Heart left ventricle (tissue), 16 donors: ENCODE measurements at regions not wholly inside any gene's neighbourhood (a gene's known extent, or its start where the extent isn't known, plus 50 kb on each side); places are given as distances from the start of the nearest gene placed in this dataset.

Experiments used
- ATAC-seq, 4 donors: fragments of 200-7000 bp; cut with Tn5 transposase; one replicate each; pipeline ENCODE4 v1.9.1; 2020 to 2022; ENCODE audit warnings: moderate library complexity in 4 of 4, mild to moderate bottlenecking in 3 of 4, moderate number of reproducible peaks in 1 of 4
- DNase-seq, 5 donors: peaks; one replicate each; pipeline ENCODE4 v3.0.0-alpha.2; 2020
- H3K27ac ChIP-seq, 12 donors: fragments of 200-600 bp; sonication (generic) in 4 of 12; one replicate each; pipeline versions ENCODE4 v1.5.0 to v1.8.0; 2016 to 2022; ENCODE audit warnings: mild to moderate bottlenecking in 2 of 12
- H3K27me3 ChIP-seq, 9 donors: fragments of 200-600 bp; sonication (generic) in 2 of 9; one replicate each; pipeline versions ENCODE4 v1.5.1 to v1.8.0; 2016 to 2022; ENCODE audit warnings: mild to moderate bottlenecking in 3 of 9
- H3K36me3 ChIP-seq, 9 donors: fragments of 200-600 bp; sonication (generic) in 2 of 9; one replicate each; pipeline versions ENCODE4 v1.5.0 to v1.8.0; 2018 to 2022; ENCODE audit warnings: mild to moderate bottlenecking in 2 of 9
- H3K4me1 ChIP-seq, 12 donors: fragments of 200-600 bp; sonication (generic) in 4 of 12; one replicate each; pipeline versions ENCODE4 v1.5.0 to v1.8.0; 2016 to 2022; ENCODE audit warnings: mild to moderate bottlenecking in 3 of 12
- H3K4me3 ChIP-seq, 12 donors: fragments of 200-600 bp; sonication (generic) in 4 of 12; one replicate each; pipeline versions ENCODE4 v1.5.0 to v1.8.0; 2017 to 2022; ENCODE audit warnings: mild to moderate bottlenecking in 9 of 12, moderate library complexity in 4 of 12
- H3K9me3 ChIP-seq, 12 donors: fragments of 200-600 bp; sonication (generic) in 4 of 12; one replicate each; pipeline versions ENCODE4 v1.5.0 to v1.8.0; 2016 to 2022; ENCODE audit warnings: mild to moderate bottlenecking in 1 of 12
- POLR2A ChIP-seq, 2 donors: fragments of 450-650 bp; IDR thresholded peaks; one replicate each; pipeline ENCODE4 v1.6.1; 2017; ENCODE audit warnings: antibody characterized with exemption in 2 of 2, mild to moderate bottlenecking in 2 of 2, moderate library complexity in 2 of 2
- WGBS, 4 donors: extraction: QIAGEN DNeasy Blood & Tissue Kit in 2 of 4; methylation state at CpG; one replicate each; pipeline versions ENCODE4 v1.1.5 to v1.1.7; 2013 to 2018; 5-methylcytosine and 5-hydroxymethylcytosine counted together
- intact Hi-C, 10 donors: fragments of 100-400 bp; cut with DNase I; formaldehyde crosslinking; loops; one replicate each; pipeline versions ENCODE4 v1.11.1 to v1.14.2; 2022
- TF ChIP-seq, protein P1 (sequence below), 12 donors: fragments of 200-600 bp; sonication (generic) in 4 of 12; IDR thresholded peaks; one replicate each; pipeline versions ENCODE4 v1.5.0 to v1.8.0; 2018 to 2022; ENCODE audit warnings: antibody characterized with exemption in 12 of 12, mild to moderate bottlenecking in 5 of 12
- donor health status: ischemic (EF 13 %, LVEDD 7.1; RV severe dilation, severe dysfunction).
- donor health status: healthy with polysubstance abuse.
- donor health status: DM: no; HTN: yes; CAD: no.
- donor health status: DM: no; HTN: no; CAD: no.
- donor health status: ischemic (EF 25% LVEDD 6.9; RV normal size, moderate dysfunction).
- donor health status: ischemic (EF 25% LVEDD 5.7; RV mildly dilated, moderate dysfunction).
- donor health status: healthy.
- donor health status: DM: yes; HTN: yes; CAD: no.
- donor health status: ischemic (EF 35%, LVEDD 5.7; RV mildly dilated, moderate dysfunction).
- donor health status: nonischemic (EF 11% LVEDD 7.7; RV severe dilation, severe dysfunction).
- donor health status: DM: yes; HTN: yes; CAD: no.
- donor health status: PGD.
- donor health status: ischemic (EF 29% LVEDD 5.4; RV normal size, mild dysfunction).
- donor health status: nonischemic (EF 23%, LVEDD 6.1; RV moderate dilation, normal function).

DNA sequence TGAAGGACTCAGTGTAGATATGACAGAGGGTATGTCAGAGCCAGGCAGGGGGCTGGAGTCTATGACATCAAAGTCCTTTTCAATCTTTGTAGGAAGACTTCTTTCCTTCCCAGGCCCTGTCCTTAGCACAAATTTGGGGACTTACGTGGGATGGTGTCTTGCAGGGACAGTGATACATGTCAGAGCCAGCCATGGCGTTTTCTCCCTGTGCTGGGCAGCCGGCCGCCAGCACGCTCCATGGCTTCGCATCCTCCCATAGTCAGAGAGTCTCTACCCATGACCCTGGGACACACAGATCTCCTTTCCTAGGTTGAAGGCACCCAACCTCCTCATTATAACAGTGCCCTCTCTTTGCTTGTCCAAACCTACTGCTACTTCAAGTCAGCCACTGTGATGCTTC lies 156.9 kb upstream of the MYCN start:
- no peak for ATAC-seq
- 95 to 97% (median 96%) methylated on average over 4 to 6 of the region's 6 CpGs for WGBS, 4 donors
- Histone ChIP-seq H3K9me3 (no peaks in the 10 kb centered on the region), H3K36me3 (no peaks in the 10 kb centered on the region), H3K27me3 (peaks cover 0 to 34% (median 4%) of the 10 kb centered on the region in 9 donors), H3K4me1 (peaks cover 0 to 3% (median 0%) of the 10 kb centered on the region in 12 donors), H3K4me3 (no peak overlapping the region), H3K27ac (no peak overlapping the region)
- TF ChIP-seq POLR2A (IDR thresholded peaks at IDR 0.05), result no peak
- TF ChIP-seq, protein P1, sequence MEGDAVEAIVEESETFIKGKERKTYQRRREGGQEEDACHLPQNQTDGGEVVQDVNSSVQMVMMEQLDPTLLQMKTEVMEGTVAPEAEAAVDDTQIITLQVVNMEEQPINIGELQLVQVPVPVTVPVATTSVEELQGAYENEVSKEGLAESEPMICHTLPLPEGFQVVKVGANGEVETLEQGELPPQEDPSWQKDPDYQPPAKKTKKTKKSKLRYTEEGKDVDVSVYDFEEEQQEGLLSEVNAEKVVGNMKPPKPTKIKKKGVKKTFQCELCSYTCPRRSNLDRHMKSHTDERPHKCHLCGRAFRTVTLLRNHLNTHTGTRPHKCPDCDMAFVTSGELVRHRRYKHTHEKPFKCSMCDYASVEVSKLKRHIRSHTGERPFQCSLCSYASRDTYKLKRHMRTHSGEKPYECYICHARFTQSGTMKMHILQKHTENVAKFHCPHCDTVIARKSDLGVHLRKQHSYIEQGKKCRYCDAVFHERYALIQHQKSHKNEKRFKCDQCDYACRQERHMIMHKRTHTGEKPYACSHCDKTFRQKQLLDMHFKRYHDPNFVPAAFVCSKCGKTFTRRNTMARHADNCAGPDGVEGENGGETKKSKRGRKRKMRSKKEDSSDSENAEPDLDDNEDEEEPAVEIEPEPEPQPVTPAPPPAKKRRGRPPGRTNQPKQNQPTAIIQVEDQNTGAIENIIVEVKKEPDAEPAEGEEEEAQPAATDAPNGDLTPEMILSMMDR (IDR thresholded peaks at IDR 0.05), result no peak
- intact Hi-C loops, result no loop called here
- no peak for DNase-seq

DNA sequence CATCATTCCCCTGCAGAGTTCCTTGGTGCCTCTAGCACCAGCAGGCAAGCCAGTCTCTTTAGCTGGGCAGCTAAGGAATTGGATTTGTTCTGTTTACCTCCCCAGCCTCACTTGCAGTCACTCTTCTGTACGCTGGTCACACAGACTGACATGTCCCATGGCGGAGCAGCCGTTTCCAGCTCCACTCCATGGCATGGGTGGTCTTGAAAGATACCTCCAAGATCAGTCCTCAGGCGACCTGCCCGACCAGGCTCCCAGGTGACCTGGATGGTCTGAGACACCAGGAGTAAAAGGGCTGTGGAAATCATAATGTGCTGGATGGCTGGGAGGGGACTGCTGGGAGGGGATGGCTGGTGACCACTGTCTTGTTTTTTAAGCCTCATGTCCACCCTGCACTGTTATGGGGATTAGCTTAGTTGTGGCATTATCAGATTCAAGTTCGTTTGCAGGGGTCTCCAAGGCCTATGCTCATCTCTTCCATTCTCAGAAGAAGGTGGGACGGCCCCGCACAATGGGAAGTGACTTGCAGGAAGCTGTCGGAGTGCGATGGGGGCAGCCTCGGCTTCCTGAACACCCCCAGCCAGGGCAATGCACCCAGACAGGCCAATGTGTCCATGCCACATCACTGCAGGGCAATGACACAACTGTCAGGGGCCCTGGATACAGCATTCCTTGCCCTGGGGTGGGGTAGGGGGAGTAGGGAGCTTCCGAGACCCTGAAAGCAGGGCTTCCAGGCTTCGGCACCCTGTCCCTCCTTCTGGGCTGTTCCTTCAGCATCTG lies 156.1 kb upstream of the MYCN start:
- no peak for TF ChIP-seq POLR2A (IDR thresholded peaks at IDR 0.05)
- TF ChIP-seq, protein P1 (IDR thresholded peaks at IDR 0.05), result no peak
- no peak for DNase-seq
- Histone ChIP-seq H3K4me1 (peaks cover 0 to 8% (median 0%) of the 10 kb centered on the region in 12 donors), H3K27ac (no peak overlapping the region), H3K9me3 (no peaks in the 10 kb centered on the region), H3K27me3 (peaks cover 0 to 35% (median 4%) of the 10 kb centered on the region in 9 donors), H3K4me3 (no peak overlapping the region), H3K36me3 (no peaks in the 10 kb centered on the region)
- 84 to 96% (median 92%) methylated on average over 12 to 13 of the region's 13 CpGs for WGBS, 4 donors
- intact Hi-C loops, result no loop called here
- ATAC-seq, result no peak

DNA sequence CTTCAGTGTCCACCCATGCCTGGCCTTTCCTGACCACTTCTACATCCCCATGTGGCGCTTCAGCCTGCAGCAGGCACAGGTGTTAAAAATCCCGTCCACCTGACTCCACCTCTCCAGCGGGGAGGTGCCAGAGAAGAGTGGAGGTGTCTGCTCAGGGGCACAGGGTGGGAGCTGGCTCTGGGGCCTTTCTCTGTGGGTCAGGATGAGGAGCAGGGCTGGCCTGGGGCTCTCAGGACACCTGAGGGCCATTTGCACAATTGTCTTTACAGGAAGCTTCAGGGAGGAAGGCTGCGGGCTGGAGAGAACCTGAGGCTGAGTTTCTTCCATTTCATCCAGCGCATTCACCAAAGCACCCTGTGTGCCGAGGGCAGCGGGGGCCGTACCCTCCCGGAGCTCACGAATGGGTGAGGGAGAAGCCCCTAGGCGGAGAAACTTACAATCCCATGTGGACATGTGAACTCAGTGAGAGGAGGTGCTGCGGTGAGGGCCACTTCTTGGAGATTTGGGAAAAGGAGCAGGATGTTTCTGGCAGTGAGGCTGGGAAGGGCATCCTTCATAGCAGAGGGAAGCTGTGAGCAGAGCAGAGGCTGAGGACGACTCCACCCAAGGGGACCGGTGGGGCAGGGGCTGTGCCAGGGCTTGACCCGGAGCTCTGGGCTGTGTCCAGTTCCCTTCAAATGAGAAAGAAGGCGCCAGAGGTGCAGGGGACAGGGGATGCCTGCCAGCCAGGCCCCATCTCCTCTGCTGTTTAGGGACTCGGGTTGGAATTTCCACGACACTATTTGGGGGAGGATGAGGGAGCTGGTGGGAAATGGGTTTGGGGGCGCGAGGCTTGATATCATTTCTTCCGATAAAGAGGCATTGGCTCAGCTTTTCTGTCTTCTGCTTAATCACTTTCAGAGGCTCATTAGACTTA lies 155.2 kb upstream of the MYCN start:
- no peak overlapping the region for H3K27ac ChIP-seq
- no peaks in the 10 kb centered on the region for H3K9me3 ChIP-seq
- peaks cover 0 to 8% (median 0%) of the 10 kb centered on the region in 12 donors for H3K4me1 ChIP-seq
- DNase-seq (no peak), ATAC-seq (no peak)
- H3K36me3 ChIP-seq, result no peaks in the 10 kb centered on the region
- no peak overlapping the region for H3K4me3 ChIP-seq
- 84 to 90% (median 86%) methylated on average over 19 to 21 of the region's 21 CpGs for WGBS, 4 donors
- intact Hi-C loops, result no loop called here
- H3K27me3 ChIP-seq, result peaks cover 0 to 35% (median 4%) of the 10 kb centered on the region in 9 donors
- TF ChIP-seq, protein P1 (IDR thresholded peaks at IDR 0.05), result no peak
- TF ChIP-seq POLR2A (IDR thresholded peaks at IDR 0.05), result no peak
